Lower leg skin (tissue), 4 donors: ENCODE measurements at regions not wholly inside any gene's neighbourhood (a gene's known extent, or its start where the extent isn't known, plus 50 kb on each side); places are given as distances from the start of the nearest gene placed in this dataset.

Experiments
- DNase-seq, 2 donors: peaks; one replicate each; pipeline ENCODE4 v3.0.0-alpha.2; 2019; ENCODE audit warnings: low spot score in 2 of 2
- H3K4me3 ChIP-seq: fragments of 200-600 bp; sonication (generic); 2 replicates; pipeline ENCODE4 v1.5.1; 2017; ENCODE audit warnings: mild to moderate bottlenecking, low read depth; ENCODE audit not compliant: poor library complexity, severe bottlenecking
- POLR2A ChIP-seq, 2 donors: fragments of 450-650 bp; IDR thresholded peaks; one replicate each; pipeline ENCODE4 v1.6.1; 2016 to 2017; ENCODE audit warnings: antibody characterized with exemption in 2 of 2, mild to moderate bottlenecking in 1 of 2, moderate library complexity in 1 of 2
- WGBS, 2 donors: methylation state at CpG; one replicate each; pipeline ENCODE4 v1.1.5; 2018; 5-methylcytosine and 5-hydroxymethylcytosine counted together
- intact Hi-C: fragments of 100-400 bp; cut with DNase I; formaldehyde crosslinking; loops from one replicate; pipeline ENCODE4 v1.15.0; 2023; ENCODE audit warnings: low total_unique reads
- TF ChIP-seq, protein P1 (sequence below), 3 donors: fragments of 450-650 bp; IDR thresholded peaks; one replicate each; pipeline ENCODE4 v1.5.1; 2016; ENCODE audit warnings: antibody characterized with exemption in 3 of 3, mild to moderate bottlenecking in 3 of 3, moderate library complexity in 2 of 3

DNA sequence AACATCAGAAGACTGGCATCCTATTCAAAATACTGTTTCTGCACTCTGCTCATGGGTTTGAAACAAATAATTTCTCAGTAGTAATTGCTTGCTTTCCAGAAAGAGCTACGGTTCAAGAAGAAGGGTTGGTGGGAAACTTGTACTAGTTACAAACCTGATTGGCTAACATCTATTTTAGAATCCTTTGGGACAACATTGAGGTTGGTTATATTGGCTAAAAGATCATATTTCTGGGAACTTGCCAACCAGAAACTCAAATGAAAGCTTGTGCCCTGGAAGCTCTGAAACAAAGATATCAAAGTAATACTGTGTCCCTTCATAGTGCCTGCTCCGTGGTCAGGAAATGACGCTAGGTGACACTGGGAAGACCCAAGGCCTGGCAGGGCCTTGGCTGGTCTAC, 141.7 kb downstream of the LACC1 start:
- 60 to 72% methylated on average over 3 of the region's 3 CpGs for WGBS, 2 donors
- intact Hi-C loops, result no loop called here
- no peak for DNase-seq
- no peak overlapping the region for H3K4me3 ChIP-seq
- no peak for TF ChIP-seq POLR2A (IDR thresholded peaks at IDR 0.05)
- TF ChIP-seq, protein P1, sequence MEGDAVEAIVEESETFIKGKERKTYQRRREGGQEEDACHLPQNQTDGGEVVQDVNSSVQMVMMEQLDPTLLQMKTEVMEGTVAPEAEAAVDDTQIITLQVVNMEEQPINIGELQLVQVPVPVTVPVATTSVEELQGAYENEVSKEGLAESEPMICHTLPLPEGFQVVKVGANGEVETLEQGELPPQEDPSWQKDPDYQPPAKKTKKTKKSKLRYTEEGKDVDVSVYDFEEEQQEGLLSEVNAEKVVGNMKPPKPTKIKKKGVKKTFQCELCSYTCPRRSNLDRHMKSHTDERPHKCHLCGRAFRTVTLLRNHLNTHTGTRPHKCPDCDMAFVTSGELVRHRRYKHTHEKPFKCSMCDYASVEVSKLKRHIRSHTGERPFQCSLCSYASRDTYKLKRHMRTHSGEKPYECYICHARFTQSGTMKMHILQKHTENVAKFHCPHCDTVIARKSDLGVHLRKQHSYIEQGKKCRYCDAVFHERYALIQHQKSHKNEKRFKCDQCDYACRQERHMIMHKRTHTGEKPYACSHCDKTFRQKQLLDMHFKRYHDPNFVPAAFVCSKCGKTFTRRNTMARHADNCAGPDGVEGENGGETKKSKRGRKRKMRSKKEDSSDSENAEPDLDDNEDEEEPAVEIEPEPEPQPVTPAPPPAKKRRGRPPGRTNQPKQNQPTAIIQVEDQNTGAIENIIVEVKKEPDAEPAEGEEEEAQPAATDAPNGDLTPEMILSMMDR (IDR thresholded peaks at IDR 0.05), result no peak

DNA sequence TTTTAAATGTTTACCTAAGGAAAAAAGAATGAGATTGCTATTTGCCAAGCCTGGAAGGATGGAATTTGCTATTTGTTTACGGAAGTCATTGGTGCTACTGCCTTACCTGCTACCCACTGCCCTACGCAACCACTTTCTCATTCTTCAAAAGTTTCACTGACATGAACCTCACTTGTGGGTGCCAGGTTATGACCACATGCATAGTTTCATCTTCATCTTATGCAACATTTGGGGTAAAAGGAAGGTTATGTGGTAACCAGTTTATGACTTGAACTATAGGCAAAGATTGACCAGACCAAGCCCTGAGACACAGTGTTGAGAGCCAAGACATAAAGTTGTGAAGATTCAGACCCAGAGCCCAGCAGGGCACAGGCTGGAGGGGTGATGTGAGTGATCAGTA, 142.5 kb downstream of the LACC1 start:
- H3K4me3 ChIP-seq, result no peak overlapping the region
- 82 to 84% methylated on average over 2 of the region's 2 CpGs for WGBS, 2 donors
- intact Hi-C loops, result no loop called here
- TF ChIP-seq POLR2A (IDR thresholded peaks at IDR 0.05), result no peak
- TF ChIP-seq, protein P1 (IDR thresholded peaks at IDR 0.05), result no peak
- DNase-seq, result no peak

DNA sequence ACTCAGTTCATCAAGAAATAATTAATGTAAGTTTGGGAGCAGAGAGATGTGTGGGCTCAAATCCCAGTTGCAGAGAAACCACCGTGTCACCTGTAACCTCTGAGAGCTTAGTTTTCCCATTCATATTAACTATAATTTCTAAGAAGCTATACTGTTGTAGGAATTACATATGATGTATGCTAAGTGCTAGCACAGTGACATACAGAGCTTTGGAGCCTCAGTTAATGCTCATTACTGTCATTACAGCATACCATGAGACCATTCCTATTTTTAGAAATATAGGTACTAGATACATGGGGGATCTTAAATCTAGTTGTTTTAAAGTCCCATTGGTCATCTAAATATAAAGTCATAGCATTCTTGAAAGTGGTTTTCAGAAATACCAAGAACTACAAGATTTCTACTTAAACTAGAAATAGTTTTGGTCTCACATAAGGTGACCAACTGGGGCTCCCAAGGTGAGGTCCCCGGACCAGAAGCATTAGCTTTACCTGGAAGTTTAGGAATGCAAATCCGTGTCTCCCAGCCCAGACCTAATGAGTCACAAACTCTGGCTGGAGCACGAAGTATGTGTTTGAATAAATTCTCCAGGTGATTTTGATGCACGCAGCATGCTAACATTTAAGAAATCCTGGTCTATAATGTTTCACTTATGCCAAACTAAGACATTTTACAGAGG, 144.6 kb downstream of the LACC1 start:
- TF ChIP-seq POLR2A (IDR thresholded peaks at IDR 0.05), result no peak
- TF ChIP-seq, protein P1 (IDR thresholded peaks at IDR 0.05), result no peak
- intact Hi-C loops, result no loop called here
- no peak for DNase-seq
- H3K4me3 ChIP-seq, result no peak overlapping the region
- 72 to 78% methylated on average over 5 of the region's 5 CpGs for WGBS, 2 donors

DNA sequence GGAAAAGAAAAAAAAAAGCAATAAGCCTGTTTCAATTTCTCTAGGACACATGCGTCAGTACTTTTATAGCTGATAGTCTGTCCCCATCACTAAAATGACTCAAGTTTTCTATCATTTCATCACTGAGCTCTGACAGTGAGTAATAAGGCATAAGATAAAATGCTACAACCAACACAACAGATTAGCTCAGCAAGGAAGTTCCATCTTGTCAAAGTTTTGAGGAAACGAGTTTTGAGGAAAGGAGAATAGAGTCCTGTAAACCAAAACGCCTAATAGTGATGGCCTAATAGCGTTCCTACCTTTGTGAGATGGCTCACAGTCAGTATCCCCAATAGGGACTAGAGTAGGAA, 145.1 kb downstream of the LACC1 start:
- 69 to 88% methylated on average over 4 of the region's 4 CpGs for WGBS, 2 donors
- intact Hi-C loops, result no loop called here
- H3K4me3 ChIP-seq, result no peak overlapping the region
- DNase-seq, result no peak
- TF ChIP-seq, protein P1 (IDR thresholded peaks at IDR 0.05), result no peak
- TF ChIP-seq POLR2A (IDR thresholded peaks at IDR 0.05), result no peak

DNA sequence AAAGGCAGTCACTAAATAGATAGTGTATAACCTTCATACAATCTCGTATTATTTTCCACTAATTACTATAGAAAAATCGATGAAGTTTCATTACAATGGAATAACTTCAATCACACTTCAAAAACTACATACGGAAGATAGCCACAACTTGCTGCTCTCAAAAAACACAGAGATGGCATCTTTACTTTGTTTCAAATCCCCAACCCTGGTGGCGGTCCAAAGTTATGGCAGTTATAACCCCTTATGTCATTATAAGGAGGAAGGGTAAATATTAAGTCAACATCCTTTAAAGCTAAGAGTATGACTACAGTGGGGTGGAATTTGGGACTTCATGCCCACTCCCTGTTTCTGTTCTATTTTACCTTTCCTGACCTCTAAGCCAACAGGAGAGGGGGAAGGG, 146.5 kb downstream of the LACC1 start:
- intact Hi-C loops, result no loop called here
- H3K4me3 ChIP-seq, result no peak overlapping the region
- WGBS, 2 donors, result 95 to 97% methylated on average over 4 of the region's 4 CpGs
- no peak for DNase-seq
- TF ChIP-seq, protein P1 (IDR thresholded peaks at IDR 0.05), result no peak
- TF ChIP-seq POLR2A (IDR thresholded peaks at IDR 0.05), result no peak

DNA sequence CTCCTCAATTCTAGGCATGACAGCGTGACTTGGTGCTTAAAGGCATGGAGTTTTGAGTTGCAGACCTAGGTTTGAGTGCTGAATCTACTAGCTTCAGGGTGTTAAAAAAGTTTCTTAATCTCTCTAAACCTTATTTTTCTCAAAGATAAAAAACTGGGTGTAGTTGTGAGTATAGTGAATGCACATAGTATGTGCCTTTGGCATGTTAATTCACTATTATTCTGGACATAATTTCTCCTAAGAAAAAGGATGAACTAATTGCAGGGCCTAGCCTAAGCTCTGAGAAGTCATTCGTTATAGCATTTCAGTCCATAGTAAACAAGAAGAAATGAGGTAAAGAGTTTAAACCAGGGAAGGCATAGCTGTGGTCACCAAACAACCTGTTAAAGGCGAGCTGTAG, 149.0 kb downstream of the LACC1 start:
- H3K4me3 ChIP-seq, result no peak overlapping the region
- no peak for TF ChIP-seq POLR2A (IDR thresholded peaks at IDR 0.05)
- TF ChIP-seq, protein P1 (IDR thresholded peaks at IDR 0.05), result no peak
- DNase-seq, result no peak
- intact Hi-C loops, result no loop called here
- 94 to 95% methylated on average over 3 of the region's 3 CpGs for WGBS, 2 donors
